Pulmonary artery endothelial cell (primary cell): ENCODE measurements at regions not wholly inside any gene's neighbourhood (a gene's known extent, or its start where the extent isn't known, plus 50 kb on each side); places are given as distances from the start of the nearest gene placed in this dataset.

ENCODE experiments used
- DNase-seq: peaks from one replicate; pipeline ENCODE4 v3.0.0-alpha.2; 2011; ENCODE audit warnings: low read depth, low spot score

GRCh38 chr3:5613599-5613998, 426.1 kb downstream of the EDEM1 start:
- no peak for DNase-seq

GRCh38 chr3:5616873-5617272, 429.4 kb downstream of the EDEM1 start:
- no peak for DNase-seq

- no peak for DNase-seq
These were observed 430.7 kb downstream of the EDEM1 start for GRCh38 chr3:5618170-5618569.

GRCh38 chr3:5630406-5630805, 442.9 kb downstream of the EDEM1 start:
- no peak for DNase-seq

- DNase-seq: no peak
These were observed 446.5 kb downstream of the EDEM1 start for GRCh38 chr3:5633960-5634359.

- DNase-seq: no peak
These were observed 446.9 kb downstream of the EDEM1 start for GRCh38 chr3:5634411-5634810.

GRCh38 chr3:5635746-5636145, 448.2 kb downstream of the EDEM1 start:
- no peak for DNase-seq

GRCh38 chr3:5638550-5638949, 451.0 kb downstream of the EDEM1 start:
- DNase-seq: no peak

GRCh38 chr3:5644773-5645670, 457.5 kb downstream of the EDEM1 start:
- DNase-seq: no peak

GRCh38 chr3:5645692-5646410, 458.3 kb downstream of the EDEM1 start:
- no peak for DNase-seq

- no peak for DNase-seq
These were observed 462.8 kb downstream of the EDEM1 start for GRCh38 chr3:5650303-5650702.

GRCh38 chr3:5651351-5651750, 463.8 kb downstream of the EDEM1 start:
- no peak for DNase-seq

- DNase-seq: no peak
These were observed 466.1 kb downstream of the EDEM1 start for GRCh38 chr3:5653426-5654143.

GRCh38 chr3:5657106-5657505, 469.6 kb downstream of the EDEM1 start:
- DNase-seq: no peak

GRCh38 chr3:5663601-5664000, 476.1 kb downstream of the EDEM1 start:
- no peak for DNase-seq

GRCh38 chr3:5666455-5666854, 478.9 kb downstream of the EDEM1 start:
- no peak for DNase-seq

- no peak for DNase-seq
These were observed 486.0 kb downstream of the EDEM1 start for GRCh38 chr3:5673521-5673920.

- DNase-seq: no peak
These were observed 487.8 kb downstream of the EDEM1 start for GRCh38 chr3:5675319-5675718.

GRCh38 chr3:5677555-5677954, 490.0 kb downstream of the EDEM1 start:
- no peak for DNase-seq

- DNase-seq: no peak
These were observed 490.7 kb downstream of the EDEM1 start for GRCh38 chr3:5678248-5678647.

GRCh38 chr3:5678844-5679243, 491.3 kb downstream of the EDEM1 start:
- DNase-seq: no peak

GRCh38 chr3:5687230-5687629, 499.7 kb downstream of the EDEM1 start:
- no peak for DNase-seq
